DOHH2 (cell line): ENCODE measurements at regions not wholly inside any gene's neighbourhood (a gene's known extent, or its start where the extent isn't known, plus 50 kb on each side); places are given as distances from the start of the nearest gene placed in this dataset.

Source experiments
- H3F3A ChIP-seq: fragments of 200-600 bp; sonication (generic), shearing (Covaris generic); 2 replicates; pipeline ENCODE4 v1.6.0; 2016; ENCODE audit warnings: antibody characterized with exemption, mild to moderate bottlenecking; ENCODE audit not compliant: control insufficient read depth, insufficient read depth
- H3K27ac ChIP-seq: fragments of 200-600 bp; sonication (generic); 2 replicates; pipeline ENCODE4 v1.5.1; 2014; ENCODE audit warnings: low read depth, mild to moderate bottlenecking, low read length, moderate library complexity
- H3K27me3 ChIP-seq: fragments of 200-600 bp; sonication (generic); 2 replicates; pipeline ENCODE4 v1.6.1; 2014; ENCODE audit warnings: mild to moderate bottlenecking, low read length, mixed read lengths; ENCODE audit not compliant: control insufficient read depth
- H3K36me3 ChIP-seq: fragments of 200-600 bp; sonication (generic); 2 replicates; pipeline ENCODE4 v1.6.1; 2014; ENCODE audit warnings: mild to moderate bottlenecking, low read length, moderate library complexity, mixed read lengths; ENCODE audit not compliant: control insufficient read depth
- H3K4me1 ChIP-seq: fragments of 200-600 bp; sonication (generic); 2 replicates; pipeline ENCODE4 v1.6.1; 2014; ENCODE audit warnings: mild to moderate bottlenecking, low read length, mixed read lengths; ENCODE audit not compliant: control insufficient read depth
- H3K4me2 ChIP-seq: fragments of 200-600 bp; sonication (generic); 2 replicates; pipeline ENCODE4 v1.6.0; 2014; ENCODE audit warnings: mild to moderate bottlenecking, low read length, moderate library complexity
- H3K4me3 ChIP-seq: fragments of 200-600 bp; sonication (generic); 2 replicates; pipeline ENCODE4 v1.5.1; 2014; ENCODE audit warnings: mild to moderate bottlenecking, low read length, mixed read lengths
- H3K79me2 ChIP-seq: fragments of 200-600 bp; sonication (generic); 2 replicates; pipeline ENCODE4 v1.6.1; 2014; ENCODE audit warnings: mild to moderate bottlenecking, low read length, mixed read lengths; ENCODE audit not compliant: control insufficient read depth
- H3K9me2 ChIP-seq: fragments of 200-600 bp; sonication (generic); replicated peaks from 2 replicates; pipeline ENCODE4 v1.6.1; 2014; ENCODE audit warnings: mild to moderate bottlenecking, low read length, mixed read lengths; ENCODE audit not compliant: control insufficient read depth
- H3K9me3 ChIP-seq: fragments of 200-600 bp; sonication (generic); 2 replicates; pipeline ENCODE4 v1.6.1; 2014; ENCODE audit warnings: antibody characterized with exemption, low read length, mixed read lengths; ENCODE audit not compliant: control insufficient read depth, insufficient read depth
- H4K20me1 ChIP-seq: fragments of 200-600 bp; sonication (generic); 2 replicates; pipeline ENCODE4 v1.6.0; 2014; ENCODE audit warnings: low read depth, mild to moderate bottlenecking, antibody characterized with exemption, low read length, moderate library complexity; ENCODE audit not compliant: control insufficient read depth, insufficient read depth
- CTCF ChIP-seq: fragments of 200-600 bp; sonication (generic); IDR thresholded peaks from one replicate; pipeline ENCODE4 v1.5.1; 2014; ENCODE audit warnings: antibody characterized with exemption, mild to moderate bottlenecking, low read depth, low read length; ENCODE audit not compliant: poor library complexity, severe bottlenecking
- EZH2phosphoT487 ChIP-seq: fragments of 200-600 bp; sonication (generic); IDR thresholded peaks from 2 replicates; pipeline ENCODE4 v1.6.1; 2017; ENCODE audit warnings: borderline replicate concordance, mild to moderate bottlenecking, antibody characterized with exemption, low read length, moderate library complexity, mixed read lengths

- H3K9me3 ChIP-seq: no peaks in the 10 kb centered on the region
- H3K79me2 ChIP-seq: no peaks in the 10 kb centered on the region
- no peak overlapping the region for H3K4me2 ChIP-seq
- no peaks in the 10 kb centered on the region for H3K9me2 ChIP-seq
- H3K36me3 ChIP-seq: no peaks in the 10 kb centered on the region
- H3F3A ChIP-seq: no peaks in the 10 kb centered on the region
- H3K27me3 ChIP-seq: no peaks in the 10 kb centered on the region
- no peak overlapping the region for H3K4me3 ChIP-seq
- no peak for TF ChIP-seq CTCF
- TF ChIP-seq EZH2phosphoT487: no peak
- no peaks in the 10 kb centered on the region for H4K20me1 ChIP-seq
- H3K27ac ChIP-seq: no peak overlapping the region
- no peaks in the 10 kb centered on the region for H3K4me1 ChIP-seq
These were observed 122.1 kb downstream of the EDEM1 start for GRCh38 chr3:5309602-5310001.

GRCh38 chr3:5310509-5310908 is 123.0 kb downstream of the EDEM1 start:
- peaks cover 2% of the 10 kb centered on the region; the same call in 1 of the 2 replicates for H3K27me3 ChIP-seq
- H3K9me3 ChIP-seq: no peaks in the 10 kb centered on the region
- no peak overlapping the region for H3K27ac ChIP-seq
- no peak overlapping the region for H3K4me3 ChIP-seq
- no peaks in the 10 kb centered on the region for H3F3A ChIP-seq
- no peaks in the 10 kb centered on the region for H3K79me2 ChIP-seq
- H4K20me1 ChIP-seq: no peaks in the 10 kb centered on the region
- H3K9me2 ChIP-seq: no peaks in the 10 kb centered on the region
- H3K4me2 ChIP-seq: no peak overlapping the region
- H3K4me1 ChIP-seq: no peaks in the 10 kb centered on the region
- no peak for TF ChIP-seq EZH2phosphoT487
- TF ChIP-seq CTCF: no peak
- no peaks in the 10 kb centered on the region for H3K36me3 ChIP-seq

GRCh38 chr3:5312290-5312689 is 124.8 kb downstream of the EDEM1 start:
- peaks cover 3% of the 10 kb centered on the region; the same call in 1 of the 2 replicates for H3K27me3 ChIP-seq
- H3K4me1 ChIP-seq: no peaks in the 10 kb centered on the region
- TF ChIP-seq CTCF: no peak
- H3K9me2 ChIP-seq: no peaks in the 10 kb centered on the region
- H3K79me2 ChIP-seq: no peaks in the 10 kb centered on the region
- no peaks in the 10 kb centered on the region for H3K36me3 ChIP-seq
- H3F3A ChIP-seq: no peaks in the 10 kb centered on the region
- no peak overlapping the region for H3K27ac ChIP-seq
- H4K20me1 ChIP-seq: no peaks in the 10 kb centered on the region
- H3K4me3 ChIP-seq: no peak overlapping the region
- no peak overlapping the region for H3K4me2 ChIP-seq
- H3K9me3 ChIP-seq: no peaks in the 10 kb centered on the region

- Histone ChIP-seq H3K4me3 (no peak overlapping the region), H3K9me2 (no peaks in the 10 kb centered on the region), H3K4me2 (no peak overlapping the region), H3F3A (no peaks in the 10 kb centered on the region), H4K20me1 (no peaks in the 10 kb centered on the region), H3K79me2 (no peaks in the 10 kb centered on the region), H3K27ac (no peak overlapping the region), H3K27me3 (peaks cover 3% of the 10 kb centered on the region; the same call in 1 of the 2 replicates), H3K36me3 (no peaks in the 10 kb centered on the region), H3K9me3 (no peaks in the 10 kb centered on the region), H3K4me1 (no peaks in the 10 kb centered on the region)
- TF ChIP-seq CTCF (no peak), EZH2phosphoT487 (no peak)
These were observed 127.4 kb downstream of the EDEM1 start for GRCh38 chr3:5314897-5315296.
